GM10266 (cell line): ENCODE measurements at regions not wholly inside any gene's neighbourhood (a gene's known extent, or its start where the extent isn't known, plus 50 kb on each side); places are given as distances from the start of the nearest gene placed in this dataset.
A peak's percentile ranks its signal among the peaks of the same experiment; 100 is the strongest.

Source experiments
- DNase-seq: peaks from one replicate; pipeline ENCODE4 v3.0.0; 2012; ENCODE audit errors: extremely low spot score
- TF ChIP-seq, protein P1 (sequence below): IDR thresholded peaks from 2 replicates; pipeline ENCODE4 v1.5.1; 2012; ENCODE audit warnings: mild to moderate bottlenecking, low read depth; ENCODE audit not compliant: control insufficient read depth, insufficient read depth; ENCODE audit errors: missing control alignments

DNA sequence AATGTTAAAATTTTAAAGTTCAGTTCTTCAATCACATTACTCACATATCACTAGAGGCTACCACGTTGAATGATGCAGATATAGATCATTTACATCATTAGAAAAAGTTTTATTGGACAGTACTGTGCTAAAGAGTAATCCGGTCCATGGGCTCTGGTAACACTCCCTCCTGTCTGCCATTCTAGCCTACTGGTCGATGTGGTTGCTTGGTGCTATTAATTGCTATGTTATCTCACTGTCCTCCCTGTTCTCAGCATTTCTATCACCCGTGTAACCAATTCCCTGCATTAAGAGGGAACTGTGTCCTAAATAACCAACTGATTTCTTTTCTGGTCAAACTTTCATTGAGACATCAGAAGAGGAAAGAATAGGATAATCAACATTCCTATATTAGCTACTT is 347.5 kb upstream of the RBMS3 start:
- TF ChIP-seq, protein P1, sequence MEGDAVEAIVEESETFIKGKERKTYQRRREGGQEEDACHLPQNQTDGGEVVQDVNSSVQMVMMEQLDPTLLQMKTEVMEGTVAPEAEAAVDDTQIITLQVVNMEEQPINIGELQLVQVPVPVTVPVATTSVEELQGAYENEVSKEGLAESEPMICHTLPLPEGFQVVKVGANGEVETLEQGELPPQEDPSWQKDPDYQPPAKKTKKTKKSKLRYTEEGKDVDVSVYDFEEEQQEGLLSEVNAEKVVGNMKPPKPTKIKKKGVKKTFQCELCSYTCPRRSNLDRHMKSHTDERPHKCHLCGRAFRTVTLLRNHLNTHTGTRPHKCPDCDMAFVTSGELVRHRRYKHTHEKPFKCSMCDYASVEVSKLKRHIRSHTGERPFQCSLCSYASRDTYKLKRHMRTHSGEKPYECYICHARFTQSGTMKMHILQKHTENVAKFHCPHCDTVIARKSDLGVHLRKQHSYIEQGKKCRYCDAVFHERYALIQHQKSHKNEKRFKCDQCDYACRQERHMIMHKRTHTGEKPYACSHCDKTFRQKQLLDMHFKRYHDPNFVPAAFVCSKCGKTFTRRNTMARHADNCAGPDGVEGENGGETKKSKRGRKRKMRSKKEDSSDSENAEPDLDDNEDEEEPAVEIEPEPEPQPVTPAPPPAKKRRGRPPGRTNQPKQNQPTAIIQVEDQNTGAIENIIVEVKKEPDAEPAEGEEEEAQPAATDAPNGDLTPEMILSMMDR = no peak
- no peak for DNase-seq

DNA sequence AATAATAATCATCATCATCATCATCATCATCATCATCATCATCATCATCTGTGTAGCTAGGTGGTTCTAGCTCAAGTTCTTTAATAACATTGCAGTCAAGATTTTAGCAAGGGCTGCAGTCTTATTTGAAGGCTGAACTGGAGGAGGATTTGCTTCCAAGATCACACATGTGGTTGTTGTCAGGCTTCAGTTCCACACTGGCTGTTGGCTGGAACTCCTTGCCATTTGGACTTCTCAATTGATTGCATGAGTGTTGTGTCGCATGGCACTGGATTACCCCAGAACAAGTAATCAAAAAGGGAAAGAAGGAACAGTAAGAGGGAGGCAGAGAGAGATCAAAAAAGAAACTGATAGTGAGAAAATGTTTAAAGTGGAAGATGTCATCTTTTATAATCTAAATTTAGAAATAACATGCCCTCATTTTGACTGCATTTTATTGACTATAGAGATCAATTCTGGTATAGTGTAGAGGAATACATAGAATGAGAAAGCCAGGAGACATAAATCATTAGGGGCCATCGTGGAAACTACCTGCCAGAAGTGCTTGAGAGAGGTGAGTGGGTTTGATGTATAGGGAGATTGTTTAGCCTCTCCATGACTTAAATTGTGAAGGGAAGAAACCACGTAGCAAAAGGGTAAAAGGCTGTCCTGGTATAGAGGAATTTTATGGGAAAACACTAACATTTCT is 346.6 kb upstream of the RBMS3 start:
- TF ChIP-seq, protein P1 = no peak
- peak; percentile 18 for DNase-seq

DNA sequence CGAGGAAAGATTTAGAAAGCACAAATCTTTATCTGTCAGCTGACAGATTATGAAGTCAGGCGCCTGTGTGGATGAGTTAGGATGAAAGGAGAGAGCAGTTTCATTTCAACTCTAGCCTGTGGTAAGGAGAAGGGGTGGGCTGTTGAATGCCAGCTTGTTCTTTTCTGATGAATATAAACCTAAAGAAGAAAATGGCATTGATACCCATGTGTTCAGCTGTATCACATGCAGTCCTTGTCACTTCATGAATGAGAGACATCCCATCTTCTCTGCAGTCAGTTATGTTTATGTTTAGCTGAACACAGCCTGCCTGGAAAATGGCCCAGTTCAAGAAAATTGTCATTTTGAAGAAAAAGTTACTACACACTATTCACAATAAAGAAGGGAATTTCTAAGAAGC is 345.7 kb upstream of the RBMS3 start:
- TF ChIP-seq, protein P1 = no peak
- no peak for DNase-seq

DNA sequence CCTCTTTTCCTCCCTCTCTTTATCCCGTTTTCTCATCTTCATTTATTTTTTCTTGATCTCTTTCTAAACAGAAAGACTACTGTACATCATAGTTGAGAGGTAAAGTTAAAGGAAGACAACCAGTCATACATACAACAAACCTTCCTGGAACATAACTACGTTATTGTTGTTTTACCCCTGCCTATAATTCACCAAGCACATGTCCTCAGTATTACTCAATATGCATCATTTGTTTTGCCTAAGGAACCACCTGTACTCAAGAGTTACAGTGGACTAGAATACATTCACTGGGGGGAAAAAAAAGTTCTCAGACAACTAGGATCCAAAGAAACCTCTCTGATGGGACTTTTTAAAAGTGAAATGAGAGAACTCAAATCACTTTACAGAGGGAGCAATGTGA is 344.7 kb upstream of the RBMS3 start:
- no peak for DNase-seq
- TF ChIP-seq, protein P1 = no peak

DNA sequence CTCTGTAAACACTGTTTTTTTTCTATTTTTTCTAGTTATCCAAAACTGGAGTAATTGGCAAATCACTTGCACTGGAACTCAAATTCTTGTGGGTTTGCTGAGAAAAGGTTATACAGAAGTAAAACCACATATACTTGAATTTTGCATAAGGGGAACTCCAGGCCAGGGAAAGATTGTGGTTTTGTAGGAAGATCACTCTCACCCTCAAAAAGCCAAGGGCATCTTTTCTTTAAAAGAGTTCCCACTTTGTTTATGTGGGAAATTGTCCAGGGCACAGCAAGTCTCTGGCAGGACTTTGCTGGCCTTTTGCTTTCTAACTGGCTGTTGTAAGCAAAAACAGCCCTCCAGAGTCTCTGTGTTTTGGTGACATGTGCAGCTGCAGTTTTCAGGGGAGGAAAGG is 340.3 kb upstream of the RBMS3 start:
- TF ChIP-seq, protein P1 = no peak
- DNase-seq = peak; percentile 25

DNA sequence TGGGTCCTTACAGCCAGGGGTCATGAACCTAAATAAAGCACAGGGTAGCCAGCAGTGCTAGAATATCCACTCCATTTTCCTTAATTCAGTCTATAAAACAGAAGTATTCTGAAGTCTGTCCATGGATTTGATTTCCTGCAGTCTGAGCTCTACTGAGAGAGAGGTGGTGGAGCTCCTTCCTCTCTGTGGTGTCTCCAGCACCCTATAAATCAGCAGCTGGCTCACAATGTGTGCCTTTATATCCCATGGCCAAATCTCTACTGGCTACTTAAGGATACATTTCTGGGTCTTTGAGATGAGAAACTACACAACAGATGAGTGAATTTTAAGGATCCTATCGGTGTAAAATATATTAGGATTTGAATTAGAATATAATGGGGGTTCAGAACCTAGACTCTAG is 339.9 kb upstream of the RBMS3 start:
- DNase-seq = no peak
- TF ChIP-seq, protein P1 = no peak

DNA sequence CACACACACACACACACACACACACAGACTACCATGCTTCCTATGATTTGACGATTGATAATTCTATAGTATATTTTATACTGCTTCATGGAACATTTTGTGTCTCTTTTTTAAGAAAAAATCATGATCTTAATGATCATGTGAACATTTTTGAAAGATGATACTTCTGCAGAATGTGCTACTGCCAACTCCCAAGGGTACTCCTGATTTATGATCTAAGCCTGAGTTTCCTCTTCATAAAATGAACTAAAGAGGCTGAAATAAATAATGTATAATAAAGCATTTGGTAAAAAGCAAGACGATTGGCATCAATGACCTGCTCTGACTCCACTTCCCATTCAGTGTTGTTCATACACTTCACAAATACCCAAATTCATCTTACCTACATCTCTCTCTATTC is 333.8 kb upstream of the RBMS3 start:
- TF ChIP-seq, protein P1 = no peak
- DNase-seq = no peak
